ENCODE measurements at regions not wholly inside any gene's neighbourhood (a gene's known extent, or its start where the extent isn't known, plus 50 kb on each side); places are given as distances from the start of the nearest gene placed in this dataset.
"Not testable (repeated sequence)": the region's sequence is repeated elsewhere in the genome, so short reads cannot be mapped to it uniquely, and the experiment has no call there.

GRCh38 chr18:1034971-1035370 is 130.3 kb downstream of the ADCYAP1 start:
- no peak overlapping the region for H3K4me3 ChIP-seq
- no peak overlapping the region for H3K27ac ChIP-seq
- intact Hi-C loops (cut with DNase I) = no loop called here
- TF ChIP-seq CTCF (IDR thresholded peaks at IDR 0.05) = no peak
- WGBS, 2 donors = 64 to 74% methylated on average over 6 of the region's 6 CpGs
- no peaks in the 10 kb centered on the region for H3K36me3 ChIP-seq
- H3K9me3 ChIP-seq = peaks cover 0 to 5% (median 0%) of the 10 kb centered on the region in 3 donors
- H3K4me1 ChIP-seq = no peaks in the 10 kb centered on the region
- DNase-seq = no peak
- no peaks in the 10 kb centered on the region for H3K27me3 ChIP-seq

GRCh38 chr18:1036926-1037325 is 132.3 kb downstream of the ADCYAP1 start:
- Histone ChIP-seq H3K27me3 (no peaks in the 10 kb centered on the region), H3K4me1 (no peaks in the 10 kb centered on the region), H3K27ac (no peak overlapping the region), H3K9me3 (no peaks in the 10 kb centered on the region), H3K4me3 (no peak overlapping the region), H3K36me3 (no peaks in the 10 kb centered on the region)
- no peak for DNase-seq
- TF ChIP-seq POLR2A (IDR thresholded peaks at IDR 0.05) = no peak
- TF ChIP-seq CTCF (IDR thresholded peaks at IDR 0.05) = no peak
- intact Hi-C loops (cut with DNase I) = no loop called here
- WGBS, 2 donors = 46 to 61% methylated on average over 3 of the region's 3 CpGs

GRCh38 chr18:1037776-1038175 is 133.1 kb downstream of the ADCYAP1 start:
- no peaks in the 10 kb centered on the region for H3K27me3 ChIP-seq
- intact Hi-C loops (cut with DNase I) = no loop called here

GRCh38 chr18:1039421-1039820 is 134.8 kb downstream of the ADCYAP1 start:
- Histone ChIP-seq H3K36me3 (no peaks in the 10 kb centered on the region), H3K27ac (no peak overlapping the region), H3K27me3 (no peaks in the 10 kb centered on the region), H3K4me3 (no peak overlapping the region), H3K9me3 (no peaks in the 10 kb centered on the region), H3K4me1 (no peaks in the 10 kb centered on the region)
- TF ChIP-seq POLR2A (IDR thresholded peaks at IDR 0.05) (no peak), CTCF (IDR thresholded peaks at IDR 0.05) (no peak)
- 84 to 85% methylated on average over 3 to 5 of the region's 7 CpGs for WGBS, 2 donors
- intact Hi-C loops (cut with DNase I) = no loop called here
- no peak for DNase-seq

More at GRCh38 chr18:1037776-1038175, 133.1 kb downstream of the ADCYAP1 start:
- Histone ChIP-seq H3K27ac (no peak overlapping the region), H3K4me1 (no peaks in the 10 kb centered on the region), H3K36me3 (no peaks in the 10 kb centered on the region), H3K9me3 (no peaks in the 10 kb centered on the region), H3K4me3 (no peak overlapping the region)
- TF ChIP-seq POLR2A (IDR thresholded peaks at IDR 0.05) (no peak), CTCF (IDR thresholded peaks at IDR 0.05) (no peak)
- 32 to 42% methylated on average over 2 of the region's 2 CpGs for WGBS, 2 donors
- no peak for DNase-seq

GRCh38 chr18:1043039-1043438 is 138.4 kb downstream of the ADCYAP1 start:
- 45 to 57% methylated on average over 2 of the region's 2 CpGs for WGBS, 2 donors
- H3K36me3 ChIP-seq; H3K27ac ChIP-seq; H3K9me3 ChIP-seq; DNase-seq; H3K4me3 ChIP-seq; intact Hi-C loops (cut with DNase I); H3K27me3 ChIP-seq; H3K4me1 ChIP-seq: not testable (repeated sequence)

GRCh38 chr18:1045658-1046057 is 141.0 kb downstream of the ADCYAP1 start:
- no peak for TF ChIP-seq POLR2A (IDR thresholded peaks at IDR 0.05)
- no peak for TF ChIP-seq CTCF (IDR thresholded peaks at IDR 0.05)
- Histone ChIP-seq H3K4me1 (no peaks in the 10 kb centered on the region), H3K9me3 (no peaks in the 10 kb centered on the region), H3K36me3 (no peaks in the 10 kb centered on the region), H3K4me3 (no peak overlapping the region), H3K27ac (no peak overlapping the region), H3K27me3 (no peaks in the 10 kb centered on the region)
- intact Hi-C loops (cut with DNase I) = no loop called here
- 10 to 19% methylated on average over 4 of the region's 4 CpGs for WGBS, 2 donors
- DNase-seq = no peak

All from esophagus squamous epithelium (tissue), 5 donors.